Stimulated activated CD4-positive, alpha-beta T cell treated with anti-CD3 and anti-CD28 coated beads, Interleukin-4, amount 100 ng/mL, for 24 hours (primary cell): ENCODE measurements at regions not wholly inside any gene's neighbourhood (a gene's known extent, or its start where the extent isn't known, plus 50 kb on each side); places are given as distances from the start of the nearest gene placed in this dataset.

ENCODE experiments used
- DNase-seq: peaks from one replicate; pipeline ENCODE4 v3.0.0-alpha.2; 2020

DNA sequence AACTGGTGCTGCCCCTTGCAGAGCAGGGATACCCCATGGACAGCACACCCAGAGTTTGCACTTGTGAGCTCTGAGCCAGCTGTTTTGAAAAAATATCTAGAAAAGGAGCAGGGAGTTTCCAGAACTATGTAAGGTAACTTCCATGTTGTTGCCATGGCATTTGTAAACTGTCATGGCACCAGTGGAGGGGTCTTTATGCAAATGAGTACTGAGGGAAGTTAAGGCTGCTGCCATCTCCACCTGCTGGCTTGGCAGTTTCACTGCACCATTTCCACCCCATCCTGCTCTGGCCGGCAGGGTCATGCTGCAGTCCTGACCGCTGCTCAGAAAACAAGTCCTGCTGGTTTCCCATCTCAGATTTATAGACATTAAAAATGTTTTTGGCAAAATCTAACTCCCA is 52.3 kb upstream of the SNTG2 start:
- DNase-seq, result no peak

- no peak for DNase-seq
Observed at GRCh38 chr2:897091-897490, 53.6 kb upstream of the SNTG2 start.

GRCh38 chr2:893311-893710 is 57.3 kb upstream of the SNTG2 start:
- DNase-seq, result no peak

GRCh38 chr2:892892-893291 is 57.8 kb upstream of the SNTG2 start:
- no peak for DNase-seq

DNA sequence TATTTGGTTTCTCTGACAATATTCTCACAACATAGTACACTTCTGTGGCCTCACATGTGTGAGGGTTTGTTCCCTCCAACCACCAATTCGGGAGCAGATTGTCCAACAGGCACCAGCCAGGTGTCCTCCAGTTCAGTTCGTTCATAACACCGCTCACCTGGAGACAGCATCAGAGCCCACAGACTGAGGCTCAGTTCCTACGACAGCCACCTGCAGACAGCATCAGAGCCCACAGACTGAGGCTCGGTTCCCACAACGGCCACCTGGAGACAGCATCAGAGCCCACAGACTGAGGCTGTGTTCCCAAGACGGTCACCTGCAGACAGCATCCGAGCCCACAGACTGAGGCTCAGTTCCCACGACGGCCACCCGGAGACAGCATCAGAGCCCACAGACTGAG is 58.2 kb upstream of the SNTG2 start:
- no peak for DNase-seq

- no peak for DNase-seq
Observed at GRCh38 chr2:891734-892133, 58.9 kb upstream of the SNTG2 start.

- no peak for DNase-seq
Observed at GRCh38 chr2:890791-891190, 59.9 kb upstream of the SNTG2 start.

GRCh38 chr2:890214-890613 is 60.4 kb upstream of the SNTG2 start:
- no peak for DNase-seq

DNA sequence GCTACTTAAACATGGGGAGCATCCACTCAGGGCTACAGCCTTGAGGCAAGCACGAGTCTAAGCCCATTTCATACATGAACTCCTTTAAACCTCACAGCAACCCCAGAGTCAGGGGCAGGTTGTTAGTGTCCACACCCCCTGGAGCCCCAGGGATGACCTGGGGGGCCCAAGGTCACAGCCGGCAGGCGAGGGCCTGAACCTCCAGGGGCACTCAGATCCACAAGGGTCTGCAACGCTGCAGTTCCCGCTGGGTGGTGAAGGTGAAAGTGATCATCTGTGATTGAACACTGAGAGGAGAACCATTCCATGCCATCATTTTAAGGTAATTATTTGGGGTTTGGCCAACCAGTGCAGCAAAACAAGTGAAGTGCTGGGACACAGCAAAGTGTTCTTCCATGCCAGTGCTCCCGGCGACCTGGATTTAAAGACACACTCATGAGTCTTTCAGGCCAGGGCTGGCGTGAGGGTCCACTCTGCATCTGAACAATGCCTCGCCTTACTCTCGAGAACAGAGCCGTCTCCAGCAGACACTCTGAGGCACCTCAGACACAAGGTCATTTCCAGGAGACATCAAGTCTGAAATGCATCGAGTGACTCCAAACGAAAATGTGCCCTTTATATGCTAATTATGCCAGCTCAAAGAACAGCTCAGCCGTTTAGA is 61.6 kb upstream of the SNTG2 start:
- no peak for DNase-seq

- DNase-seq, result no peak
Observed at GRCh38 chr2:888211-888801, 62.3 kb upstream of the SNTG2 start.

GRCh38 chr2:887639-888038 is 63.0 kb upstream of the SNTG2 start:
- DNase-seq, result no peak

DNA sequence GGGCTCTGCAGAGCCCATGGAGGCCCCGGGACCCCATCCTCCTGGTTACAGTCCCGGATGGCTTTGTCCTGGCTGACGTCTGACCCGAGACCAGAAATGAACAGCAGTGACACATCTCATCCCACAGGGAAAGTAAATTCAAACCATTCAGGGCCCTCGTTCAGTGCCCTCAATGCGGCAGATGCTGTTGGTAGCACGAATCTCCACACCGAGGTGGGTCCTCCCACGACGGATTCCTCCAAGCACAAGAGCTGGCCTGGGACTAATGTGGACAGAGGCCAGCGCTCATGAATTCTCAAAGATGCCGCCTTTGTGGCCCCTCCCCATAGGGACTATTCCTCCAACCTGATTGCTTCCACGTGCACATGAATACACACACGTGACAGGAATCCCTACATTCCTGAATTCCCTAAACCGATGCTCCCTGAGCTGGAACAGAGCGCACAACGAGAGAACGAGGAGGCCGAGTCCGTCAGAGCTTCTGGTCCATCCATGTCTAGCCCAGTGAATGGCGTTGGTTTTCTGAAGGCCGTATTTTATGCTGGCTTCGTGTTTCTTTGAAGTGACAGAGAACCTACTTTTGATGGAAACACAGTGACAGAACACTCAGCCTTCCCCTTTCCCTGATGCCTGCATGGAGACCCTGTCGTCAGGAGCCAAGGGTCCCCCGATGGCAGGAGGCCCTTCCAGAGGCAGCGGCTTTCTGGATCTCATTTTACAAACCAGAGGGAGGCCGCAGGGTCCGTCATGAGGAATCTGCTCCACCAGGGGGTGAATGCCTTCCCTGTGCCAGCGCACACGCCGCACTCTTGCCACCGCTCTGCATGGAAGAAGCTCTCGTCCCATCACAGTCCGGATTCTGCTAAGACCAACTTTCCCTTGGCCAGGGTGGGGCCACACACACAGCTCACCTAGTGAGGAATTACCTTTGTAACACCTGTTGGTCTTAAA is 64.3 kb upstream of the SNTG2 start:
- no peak for DNase-seq

DNA sequence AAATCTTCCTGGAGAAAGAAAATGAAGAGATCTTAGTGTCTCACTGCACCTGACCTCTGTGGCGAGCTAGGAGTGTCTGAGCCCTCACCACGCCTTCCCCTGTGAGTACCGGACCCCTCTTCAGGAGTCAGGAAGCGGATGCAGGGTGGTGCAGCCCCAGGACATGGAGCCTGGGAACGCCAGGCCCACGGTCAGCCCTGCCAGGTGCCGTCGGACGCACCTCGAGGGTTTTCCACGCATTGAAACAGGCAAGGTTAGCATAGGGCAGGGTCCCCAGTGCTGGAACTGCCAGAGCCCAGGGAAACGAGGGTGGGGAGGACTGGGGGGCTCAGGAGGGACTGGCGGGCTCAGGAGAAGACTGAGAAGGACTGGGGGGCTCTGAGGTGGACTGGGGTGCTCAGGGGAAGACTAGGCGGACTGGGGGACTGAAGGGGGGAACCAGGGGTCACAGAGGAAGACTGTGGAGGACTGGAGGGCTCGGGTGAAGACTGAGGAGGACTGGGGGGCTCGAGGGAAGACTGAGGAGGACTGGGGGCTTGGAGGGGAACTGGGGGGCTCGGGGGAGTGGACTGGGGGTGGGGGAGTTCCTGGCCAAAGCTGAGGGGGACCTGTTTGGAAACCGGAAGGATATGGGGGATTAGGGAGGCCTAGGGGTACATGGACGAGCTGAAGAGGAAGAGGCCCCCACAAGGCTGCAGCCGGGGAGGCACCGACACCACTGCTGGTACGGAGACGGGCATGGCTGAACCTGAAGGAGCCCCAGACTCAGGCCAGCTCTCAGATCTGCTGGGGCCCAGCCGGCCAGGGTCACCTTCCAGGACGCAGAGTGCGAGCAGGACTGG is 65.2 kb upstream of the SNTG2 start:
- DNase-seq, result no peak

- no peak for DNase-seq
Observed at GRCh38 chr2:883803-884748, 66.6 kb upstream of the SNTG2 start.

- DNase-seq, result no peak
Observed at GRCh38 chr2:883260-883802, 67.3 kb upstream of the SNTG2 start.

DNA sequence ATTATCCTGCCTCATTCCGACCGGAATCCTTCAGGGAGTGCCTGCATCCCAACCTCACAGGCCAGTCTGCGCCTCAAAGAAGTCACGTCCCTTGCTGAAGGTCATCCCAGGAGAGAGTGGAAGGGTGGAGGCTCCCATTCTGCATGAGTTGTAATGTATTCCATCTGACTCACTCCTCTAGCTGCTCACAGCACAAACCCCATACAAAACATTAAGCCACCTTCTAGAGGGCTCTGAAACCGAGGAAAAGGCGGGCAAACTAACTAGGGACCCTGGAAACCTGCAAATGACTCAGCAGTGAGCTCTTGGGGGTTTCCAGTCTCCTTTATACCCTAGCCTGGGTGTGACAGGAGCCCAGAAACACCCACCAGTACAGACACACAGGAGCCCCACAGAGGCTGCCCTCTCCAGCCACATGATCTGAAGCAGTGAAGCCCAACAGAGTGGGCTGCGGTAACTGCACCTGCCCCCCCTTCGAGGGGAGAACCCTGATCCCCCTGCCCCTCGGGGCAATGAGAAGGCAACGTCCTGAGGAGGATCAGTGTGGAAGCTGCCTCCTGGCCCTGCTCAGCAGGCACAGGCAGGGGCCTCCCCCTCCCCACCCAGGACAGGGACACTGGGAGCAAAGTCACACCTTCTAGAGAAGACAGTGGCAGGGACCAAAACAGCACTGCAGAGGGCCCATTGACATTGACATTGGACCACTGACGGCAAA is 69.3 kb upstream of the SNTG2 start:
- DNase-seq, result no peak

- DNase-seq, result no peak
Observed at GRCh38 chr2:880201-880970, 70.3 kb upstream of the SNTG2 start.

DNA sequence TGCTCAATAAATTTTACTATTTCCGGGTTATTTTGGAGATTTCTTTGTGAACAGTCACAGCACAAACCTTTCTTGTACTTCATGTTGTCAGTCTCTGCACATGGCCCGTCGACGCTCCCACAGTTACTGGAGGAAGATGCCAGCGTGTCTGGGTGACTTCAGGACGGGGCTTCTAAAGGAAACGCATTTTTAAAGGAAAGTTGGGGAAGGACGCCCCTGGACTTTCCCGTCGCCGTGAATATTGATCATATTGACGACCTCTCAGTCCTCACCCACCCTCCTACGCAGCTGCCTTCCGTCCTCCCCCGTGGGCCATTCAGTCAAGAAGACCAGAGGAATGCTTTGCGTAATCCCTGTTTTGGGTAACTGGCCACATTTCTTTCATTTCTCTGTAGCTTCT is 71.1 kb upstream of the SNTG2 start:
- DNase-seq, result no peak

DNA sequence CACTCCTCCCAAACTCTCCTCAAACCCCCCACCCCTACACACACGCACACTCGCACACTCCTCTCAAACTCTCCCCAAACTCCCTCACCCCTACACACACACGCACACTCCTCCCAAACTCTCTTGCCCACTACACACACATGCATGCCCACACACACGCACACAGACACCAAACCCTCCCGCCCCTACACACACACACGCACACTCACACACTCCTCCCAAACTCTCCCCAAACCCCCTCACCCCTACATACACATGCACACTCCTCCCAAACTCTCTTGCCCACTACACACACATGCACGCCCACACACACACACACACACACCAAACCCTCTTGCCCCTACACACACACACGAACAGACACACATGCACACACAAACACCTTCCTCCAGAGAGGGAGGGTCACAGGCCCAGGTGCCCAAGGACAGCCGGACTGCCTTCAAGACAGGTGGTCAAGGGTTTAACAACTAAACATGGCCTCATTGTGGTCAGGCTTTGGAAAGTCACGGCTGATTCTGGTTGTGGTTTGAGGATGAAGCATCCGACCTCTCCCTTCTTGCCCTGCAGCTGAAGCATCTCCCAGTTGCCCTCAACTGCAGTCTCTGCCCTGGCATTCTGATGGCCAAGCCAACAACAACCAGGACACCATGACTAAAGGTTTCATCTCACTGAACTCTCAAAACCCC is 72.3 kb upstream of the SNTG2 start:
- DNase-seq, result no peak
